A673 (cell line): ENCODE measurements at regions not wholly inside any gene's neighbourhood (a gene's known extent, or its start where the extent isn't known, plus 50 kb on each side); places are given as distances from the start of the nearest gene placed in this dataset.

Source experiments
- BruUV-seq: library from RNA; stranded (reverse); fragments of 400-500 nt; replicated peaks from 2 replicates; lab custom pipeline; 2021; lab: Mats Ljungman, UMichigan
- CTCF ChIA-PET: fragments of 300-600 bp; sonication (Branson Sonifier 250); formaldehyde crosslinking; loops from one replicate; lab custom pipeline; 2022; ENCODE audit warnings: antibody characterized with exemption; lab: Charles Lee
- POLR2A ChIA-PET: fragments of 300-600 bp; sonication (Branson Sonifier 250); formaldehyde crosslinking; loops from one replicate; lab custom pipeline; 2022; ENCODE audit warnings: antibody characterized with exemption; ENCODE audit not compliant: low non-redundant PET; lab: Charles Lee
- DNase-seq: peaks from one replicate; pipeline ENCODE4 v3.0.0-alpha.2; 2015; ENCODE audit warnings: low spot score
- H3K27ac ChIP-seq: fragments of 200-600 bp; sonication (generic); 2 replicates; pipeline ENCODE4 v1.5.1; 2016; ENCODE audit warnings: mixed run types, low read depth, mild to moderate bottlenecking, mixed read lengths, antibody characterized with exemption, low read length; ENCODE audit not compliant: poor library complexity, severe bottlenecking
- H3K27me3 ChIP-seq: fragments of 200-600 bp; sonication (generic); replicated peaks from 2 replicates; pipeline ENCODE4 v1.6.1; 2017; ENCODE audit warnings: mixed run types, low read depth, mild to moderate bottlenecking, mixed read lengths, antibody characterized with exemption, low read length; ENCODE audit not compliant: insufficient read depth, poor library complexity
- H3K36me3 ChIP-seq: fragments of 200-600 bp; sonication (generic); 2 replicates; pipeline ENCODE4 v1.6.1; 2016; ENCODE audit warnings: mixed run types, mild to moderate bottlenecking, mixed read lengths, antibody characterized with exemption, low read length; ENCODE audit not compliant: insufficient read depth, poor library complexity, severe bottlenecking
- H3K4me1 ChIP-seq: fragments of 200-600 bp; sonication (generic); 2 replicates; pipeline ENCODE4 v1.6.1; 2017; ENCODE audit warnings: mixed run types, mild to moderate bottlenecking, mixed read lengths, antibody characterized with exemption, low read length; ENCODE audit not compliant: insufficient read depth, poor library complexity, severe bottlenecking
- H3K4me3 ChIP-seq: fragments of 200-600 bp; sonication (generic); 2 replicates; pipeline ENCODE4 v1.5.1; 2016; ENCODE audit warnings: low read depth, mixed run types, mild to moderate bottlenecking, mixed read lengths, low read length; ENCODE audit not compliant: poor library complexity, severe bottlenecking
- H3K9me3 ChIP-seq: fragments of 200-600 bp; sonication (generic); 2 replicates; pipeline ENCODE4 v1.6.1; 2016; ENCODE audit warnings: mixed run types, low read depth, mild to moderate bottlenecking, mixed read lengths, antibody characterized with exemption, low read length; ENCODE audit not compliant: poor library complexity, severe bottlenecking
- EZH2 ChIP-seq: fragments of 200-600 bp; sonication (generic); IDR thresholded peaks from 2 replicates; pipeline ENCODE4 v1.6.1; 2017; ENCODE audit warnings: borderline replicate concordance, low read depth, mild to moderate bottlenecking, mixed read lengths, antibody characterized with exemption, low read length; ENCODE audit not compliant: poor library complexity, severe bottlenecking
- intact Hi-C: fragments of 100-400 bp; cut with micrococcal nuclease; formaldehyde crosslinking; loops from one replicate; pipeline ENCODE4 v1.10.0; 2022; ENCODE audit not compliant: unreplicated experiment
- TF ChIP-seq, protein P1 (sequence below): fragments of 300-800, 200-600 bp; sonication (generic); conservative IDR thresholded peaks from 2 replicates; pipeline ENCODE4 v1.5.1; 2017; ENCODE audit warnings: low read depth, mild to moderate bottlenecking, antibody characterized with exemption, low read length, moderate library complexity, mixed read lengths

DNA sequence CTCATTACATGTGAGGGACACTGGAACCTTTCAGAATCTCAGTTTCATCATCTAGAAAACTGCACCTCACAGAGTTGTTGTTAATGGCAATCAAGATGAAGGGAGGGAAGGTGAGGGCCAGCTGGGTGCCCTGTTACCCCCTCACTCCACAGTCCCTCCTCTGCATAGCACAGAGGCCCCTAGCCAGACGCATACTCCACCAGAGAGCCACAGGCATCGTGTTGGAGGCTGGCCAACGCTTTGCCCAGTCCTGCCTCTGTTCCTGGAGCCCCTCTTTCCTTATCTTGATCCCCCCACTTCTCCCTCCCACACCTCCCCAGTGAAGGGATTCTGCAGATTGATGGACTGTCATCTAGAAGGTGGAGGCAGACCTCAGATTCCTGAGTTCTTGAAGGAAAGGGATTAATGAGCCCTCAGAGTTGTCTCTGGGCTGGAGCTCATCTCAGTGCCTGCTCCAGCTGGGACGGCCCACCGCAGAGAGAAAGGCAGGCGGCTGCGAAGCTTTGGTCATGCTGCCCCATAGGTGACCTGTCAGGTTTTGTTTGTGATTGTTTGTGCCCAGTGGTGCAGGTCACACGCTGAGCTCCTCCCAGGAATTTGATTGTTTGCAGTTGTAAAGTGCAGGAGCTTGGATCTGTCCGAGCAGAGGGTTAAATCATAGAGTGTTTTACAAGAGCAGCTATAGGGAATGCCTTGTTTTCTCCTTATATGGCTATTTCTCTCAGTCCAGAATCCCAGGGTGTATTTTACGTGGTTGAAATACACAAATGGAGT, 487.3 kb downstream of the CCDC171 start:
- DNase-seq, result no peak
- H3K9me3 ChIP-seq, result no peaks in the 10 kb centered on the region
- peak overlapping the region; percentile 16 for H3K27ac ChIP-seq
- CTCF ChIA-PET, result no interaction called here
- peaks cover 21% of the 10 kb centered on the region for H3K4me1 ChIP-seq
- TF ChIP-seq, protein P1, sequence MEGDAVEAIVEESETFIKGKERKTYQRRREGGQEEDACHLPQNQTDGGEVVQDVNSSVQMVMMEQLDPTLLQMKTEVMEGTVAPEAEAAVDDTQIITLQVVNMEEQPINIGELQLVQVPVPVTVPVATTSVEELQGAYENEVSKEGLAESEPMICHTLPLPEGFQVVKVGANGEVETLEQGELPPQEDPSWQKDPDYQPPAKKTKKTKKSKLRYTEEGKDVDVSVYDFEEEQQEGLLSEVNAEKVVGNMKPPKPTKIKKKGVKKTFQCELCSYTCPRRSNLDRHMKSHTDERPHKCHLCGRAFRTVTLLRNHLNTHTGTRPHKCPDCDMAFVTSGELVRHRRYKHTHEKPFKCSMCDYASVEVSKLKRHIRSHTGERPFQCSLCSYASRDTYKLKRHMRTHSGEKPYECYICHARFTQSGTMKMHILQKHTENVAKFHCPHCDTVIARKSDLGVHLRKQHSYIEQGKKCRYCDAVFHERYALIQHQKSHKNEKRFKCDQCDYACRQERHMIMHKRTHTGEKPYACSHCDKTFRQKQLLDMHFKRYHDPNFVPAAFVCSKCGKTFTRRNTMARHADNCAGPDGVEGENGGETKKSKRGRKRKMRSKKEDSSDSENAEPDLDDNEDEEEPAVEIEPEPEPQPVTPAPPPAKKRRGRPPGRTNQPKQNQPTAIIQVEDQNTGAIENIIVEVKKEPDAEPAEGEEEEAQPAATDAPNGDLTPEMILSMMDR, result no peak
- TF ChIP-seq EZH2, result no peak
- no TSS peak for BruUV-seq
- H3K27me3 ChIP-seq, result no peaks in the 10 kb centered on the region
- H3K36me3 ChIP-seq, result peaks cover 28% of the 10 kb centered on the region
- no peak overlapping the region for H3K4me3 ChIP-seq
- POLR2A ChIA-PET, result no interaction called here
- intact Hi-C loops, result no loop called here

DNA sequence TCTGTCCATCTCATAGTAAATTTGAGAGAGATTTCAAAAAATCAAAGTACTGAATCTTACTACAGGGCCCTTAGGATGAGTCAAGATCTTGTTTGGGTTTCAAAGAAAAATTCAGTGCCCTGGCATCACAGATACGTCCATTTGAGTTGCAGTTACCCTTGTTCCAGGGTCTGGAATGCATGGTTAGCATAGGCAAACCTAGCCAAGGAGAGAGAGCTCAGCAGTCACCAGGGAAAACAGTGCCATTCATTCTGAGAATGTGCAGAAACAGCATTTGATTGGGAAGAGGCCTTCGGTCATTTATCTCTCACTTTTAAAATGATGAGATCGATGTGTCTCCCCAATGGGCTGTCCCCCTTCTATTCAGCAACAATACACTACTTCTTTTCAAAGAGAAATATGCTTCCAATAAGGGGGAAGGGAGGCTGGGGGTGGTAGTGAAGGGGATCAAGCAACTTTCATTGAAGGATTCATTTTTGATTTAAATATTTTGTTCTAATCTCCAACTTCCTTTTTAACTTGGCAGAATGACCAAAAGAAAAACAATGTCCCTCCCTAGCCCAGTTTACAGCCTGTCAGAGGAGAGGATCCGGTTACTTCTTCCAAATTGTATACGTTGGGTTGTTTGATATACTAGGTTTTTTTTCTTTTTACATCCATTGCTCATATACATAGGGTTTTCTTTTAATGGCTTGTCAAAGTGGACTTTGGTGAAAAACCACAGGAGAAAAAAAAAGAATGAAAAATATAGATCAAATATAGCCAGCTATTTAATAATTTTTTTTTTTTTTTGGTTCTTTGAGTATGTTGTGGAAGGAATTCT, 491.1 kb downstream of the CCDC171 start:
- ChIA-PET POLR2A (no interaction called here), CTCF (no interaction called here)
- Histone ChIP-seq H3K9me3 (no peaks in the 10 kb centered on the region), H3K27ac (no peak overlapping the region), H3K36me3 (peaks cover 14% of the 10 kb centered on the region), H3K4me1 (peaks cover 21% of the 10 kb centered on the region), H3K27me3 (no peaks in the 10 kb centered on the region), H3K4me3 (no peak overlapping the region)
- BruUV-seq, result no TSS peak
- intact Hi-C loops, result no loop called here
- DNase-seq, result no peak
- TF ChIP-seq, protein P1, result no peak
- TF ChIP-seq EZH2, result no peak

DNA sequence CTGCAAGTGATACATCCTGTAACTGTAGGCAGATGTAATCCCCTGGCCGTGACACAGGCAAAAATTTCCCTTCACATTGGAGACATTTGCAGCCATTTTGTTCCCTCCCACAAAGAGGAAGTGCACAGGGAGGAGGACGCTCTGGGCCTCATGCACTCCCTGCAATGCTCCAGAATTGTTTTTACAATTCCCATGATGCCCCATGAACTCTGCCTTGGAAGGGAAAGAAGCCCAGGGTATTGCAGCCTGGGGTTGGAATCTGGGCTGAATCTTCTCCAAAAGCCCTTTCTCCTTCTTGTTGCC, 491.7 kb downstream of the CCDC171 start:
- H3K27ac ChIP-seq, result no peak overlapping the region
- no peak for TF ChIP-seq EZH2
- TF ChIP-seq, protein P1, result no peak
- H3K4me1 ChIP-seq, result peaks cover 21% of the 10 kb centered on the region
- no peak overlapping the region for H3K4me3 ChIP-seq
- DNase-seq, result no peak
- H3K27me3 ChIP-seq, result no peaks in the 10 kb centered on the region
- H3K9me3 ChIP-seq, result no peaks in the 10 kb centered on the region
- ChIA-PET CTCF (no interaction called here), POLR2A (no interaction called here)
- BruUV-seq, result no TSS peak
- peaks cover 16% of the 10 kb centered on the region for H3K36me3 ChIP-seq
- intact Hi-C loops, result no loop called here
